DOHH2 (cell line): ENCODE measurements at regions not wholly inside any gene's neighbourhood (a gene's known extent, or its start where the extent isn't known, plus 50 kb on each side); places are given as distances from the start of the nearest gene placed in this dataset.

Experiments used
- EZH2phosphoT487 ChIP-seq: fragments of 200-600 bp; sonication (generic); IDR thresholded peaks from 2 replicates; pipeline ENCODE4 v1.6.1; 2017; ENCODE audit warnings: borderline replicate concordance, mild to moderate bottlenecking, antibody characterized with exemption, low read length, moderate library complexity, mixed read lengths
- TF ChIP-seq, protein P1 (sequence below): fragments of 200-600 bp; sonication (generic); IDR thresholded peaks from one replicate; pipeline ENCODE4 v1.5.1; 2014; ENCODE audit warnings: antibody characterized with exemption, mild to moderate bottlenecking, low read depth, low read length; ENCODE audit not compliant: poor library complexity, severe bottlenecking

DNA sequence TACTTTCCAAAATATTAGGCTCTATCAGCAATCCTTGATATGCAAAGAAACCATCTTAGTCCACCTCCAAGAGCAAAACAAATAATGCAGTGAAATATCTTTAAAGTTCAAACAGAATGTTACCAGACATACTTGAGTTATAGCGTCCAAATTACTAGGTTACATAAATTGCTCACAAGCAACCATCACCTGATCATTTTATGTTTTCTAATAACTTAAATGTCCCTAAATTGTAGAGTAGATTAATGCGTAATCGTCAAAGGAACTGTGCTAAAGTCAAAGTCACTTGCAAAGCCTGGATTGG lies 350.6 kb upstream of the ARGLU1 start:
- TF ChIP-seq, protein P1, sequence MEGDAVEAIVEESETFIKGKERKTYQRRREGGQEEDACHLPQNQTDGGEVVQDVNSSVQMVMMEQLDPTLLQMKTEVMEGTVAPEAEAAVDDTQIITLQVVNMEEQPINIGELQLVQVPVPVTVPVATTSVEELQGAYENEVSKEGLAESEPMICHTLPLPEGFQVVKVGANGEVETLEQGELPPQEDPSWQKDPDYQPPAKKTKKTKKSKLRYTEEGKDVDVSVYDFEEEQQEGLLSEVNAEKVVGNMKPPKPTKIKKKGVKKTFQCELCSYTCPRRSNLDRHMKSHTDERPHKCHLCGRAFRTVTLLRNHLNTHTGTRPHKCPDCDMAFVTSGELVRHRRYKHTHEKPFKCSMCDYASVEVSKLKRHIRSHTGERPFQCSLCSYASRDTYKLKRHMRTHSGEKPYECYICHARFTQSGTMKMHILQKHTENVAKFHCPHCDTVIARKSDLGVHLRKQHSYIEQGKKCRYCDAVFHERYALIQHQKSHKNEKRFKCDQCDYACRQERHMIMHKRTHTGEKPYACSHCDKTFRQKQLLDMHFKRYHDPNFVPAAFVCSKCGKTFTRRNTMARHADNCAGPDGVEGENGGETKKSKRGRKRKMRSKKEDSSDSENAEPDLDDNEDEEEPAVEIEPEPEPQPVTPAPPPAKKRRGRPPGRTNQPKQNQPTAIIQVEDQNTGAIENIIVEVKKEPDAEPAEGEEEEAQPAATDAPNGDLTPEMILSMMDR = no peak
- TF ChIP-seq EZH2phosphoT487 = no peak
